ENCODE measurements at regions not wholly inside any gene's neighbourhood (a gene's known extent, or its start where the extent isn't known, plus 50 kb on each side); places are given as distances from the start of the nearest gene placed in this dataset.

DNA sequence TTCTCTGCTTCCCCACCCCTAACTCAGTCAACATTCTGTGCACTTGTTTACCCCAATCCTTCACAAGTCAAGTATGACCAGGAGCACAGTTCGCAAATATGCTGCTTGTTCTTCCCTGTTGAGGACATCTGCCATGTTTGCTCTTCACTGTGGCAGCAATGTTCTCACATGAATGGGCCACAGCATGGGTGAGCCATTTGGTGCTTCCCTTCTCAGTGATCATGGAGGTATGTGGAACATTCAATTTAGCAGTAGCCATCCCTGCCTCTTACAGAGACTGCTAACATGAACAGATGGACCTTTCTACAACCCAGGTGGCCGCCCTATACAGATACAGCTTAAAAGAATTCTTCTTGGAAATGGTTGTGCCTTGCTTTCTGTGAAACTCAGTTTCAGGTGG is 660.1 kb upstream of the SGO1 start (continued):
- no peak for TF ChIP-seq JUND (IDR thresholded peaks at IDR 0.05; ENCODE audit: low read depth, low read length)

GRCh38 chr3:20844851-20845250 is 658.8 kb upstream of the SGO1 start:
- Histone ChIP-seq H3K4me1 (ENCODE audit: control insufficient read depth, insufficient read depth, low read length) (no peaks in the 10 kb centered on the region), H3K36me3 (ENCODE audit: control insufficient read depth in 2 of 2, insufficient read depth in 2 of 2, low read length in 1 of 2) (no peaks in the 10 kb centered on the region), H3K9ac (ENCODE audit: control insufficient read depth, insufficient read depth, low read length) (no peak overlapping the region), H3K4me3 (no peak overlapping the region), H4K20me1 (ENCODE audit: control insufficient read depth, insufficient read depth) (no peaks in the 10 kb centered on the region), H3K9me3 (replicated peaks; ENCODE audit: control insufficient read depth, insufficient read depth, low read length) (no peaks in the 10 kb centered on the region), H3K27ac (ENCODE audit: control insufficient read depth, insufficient read depth) (no peak overlapping the region), H3K79me2 (ENCODE audit: control insufficient read depth, insufficient read depth, low read length) (no peaks in the 10 kb centered on the region), H3K4me2 (ENCODE audit: control insufficient read depth, insufficient read depth) (no peak overlapping the region), H3K27me3 (replicated peaks in 1 of 2; ENCODE audit: control insufficient read depth in 2 of 2, insufficient read depth in 2 of 2, low read length in 1 of 2) (no peaks in the 10 kb centered on the region), H2AFZ (ENCODE audit: control insufficient read depth, low read depth, low read length) (no peak overlapping the region)
- ChIA-PET RAD21 (ENCODE audit: unreplicated experiment) (no interaction called here), POLR2A (no interaction called here), SMC1A (ENCODE audit: uncharacterized antibody, unreplicated experiment) (no interaction called here), CTCF (interaction anchor here (1.6 kb wide), 1 partner anchor 14 kb away, joined by 4 read pairs; no protein-coding TSS in a partner anchor)
- no TSS peak for BruUV-seq (replicated peaks)
- FAIRE-seq (no peak), DNase-seq (ENCODE audit: low read depth, low spot score) (no peak), ATAC-seq (no peak)
- intact Hi-C loops (cut with micrococcal nuclease; ENCODE audit: unreplicated experiment) (no loop called here), in situ Hi-C loops (cut with MboI) (no loop called here)
- TF ChIP-seq RUNX3 (IDR thresholded peaks at IDR 0.05; ENCODE audit: low read length) (no peak), YY1 (IDR thresholded peaks at IDR 0.05; ENCODE audit: low read depth, low read length) (no peak), IKZF1 (conservative IDR thresholded peaks at IDR 0.05) (no peak), ZNF384 (IDR thresholded peaks at IDR 0.05; ENCODE audit: borderline replicate concordance, low read depth, low read length) (no peak), ZNF622 (IDR thresholded peaks at IDR 0.05) (no peak), FOS (IDR thresholded peaks at IDR 0.05; ENCODE audit: borderline replicate concordance, extremely low read depth, insufficient read length) (no peak), MAX (IDR thresholded peaks at IDR 0.05; ENCODE audit: low read depth, low read length) (no peak), FOXM1 (IDR thresholded peaks at IDR 0.05; ENCODE audit: low read depth, low read length) (no peak), ZNF207 (IDR thresholded peaks at IDR 0.05; ENCODE audit: borderline replicate concordance) (no peak), CHD1 (IDR thresholded peaks at IDR 0.05; ENCODE audit: low read depth, low read length) (no peak), TCF3 (IDR thresholded peaks at IDR 0.05; ENCODE audit: borderline replicate concordance, insufficient read depth, low read depth, low read length) (no peak), SIX5 (IDR thresholded peaks at IDR 0.05; ENCODE audit: low read depth, low read length, severe bottlenecking) (no peak), SMAD1 (IDR thresholded peaks at IDR 0.05; ENCODE audit: low read depth, partially characterized antibody) (no peak), IKZF2 (IDR thresholded peaks at IDR 0.05) (no peak)
- TF ChIP-seq, protein P1, sequence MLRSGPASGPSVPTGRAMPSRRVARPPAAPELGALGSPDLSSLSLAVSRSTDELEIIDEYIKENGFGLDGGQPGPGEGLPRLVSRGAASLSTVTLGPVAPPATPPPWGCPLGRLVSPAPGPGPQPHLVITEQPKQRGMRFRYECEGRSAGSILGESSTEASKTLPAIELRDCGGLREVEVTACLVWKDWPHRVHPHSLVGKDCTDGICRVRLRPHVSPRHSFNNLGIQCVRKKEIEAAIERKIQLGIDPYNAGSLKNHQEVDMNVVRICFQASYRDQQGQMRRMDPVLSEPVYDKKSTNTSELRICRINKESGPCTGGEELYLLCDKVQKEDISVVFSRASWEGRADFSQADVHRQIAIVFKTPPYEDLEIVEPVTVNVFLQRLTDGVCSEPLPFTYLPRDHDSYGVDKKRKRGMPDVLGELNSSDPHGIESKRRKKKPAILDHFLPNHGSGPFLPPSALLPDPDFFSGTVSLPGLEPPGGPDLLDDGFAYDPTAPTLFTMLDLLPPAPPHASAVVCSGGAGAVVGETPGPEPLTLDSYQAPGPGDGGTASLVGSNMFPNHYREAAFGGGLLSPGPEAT (IDR thresholded peaks at IDR 0.05; ENCODE audit: low read depth) = no peak
- TF ChIP-seq, protein P2, sequence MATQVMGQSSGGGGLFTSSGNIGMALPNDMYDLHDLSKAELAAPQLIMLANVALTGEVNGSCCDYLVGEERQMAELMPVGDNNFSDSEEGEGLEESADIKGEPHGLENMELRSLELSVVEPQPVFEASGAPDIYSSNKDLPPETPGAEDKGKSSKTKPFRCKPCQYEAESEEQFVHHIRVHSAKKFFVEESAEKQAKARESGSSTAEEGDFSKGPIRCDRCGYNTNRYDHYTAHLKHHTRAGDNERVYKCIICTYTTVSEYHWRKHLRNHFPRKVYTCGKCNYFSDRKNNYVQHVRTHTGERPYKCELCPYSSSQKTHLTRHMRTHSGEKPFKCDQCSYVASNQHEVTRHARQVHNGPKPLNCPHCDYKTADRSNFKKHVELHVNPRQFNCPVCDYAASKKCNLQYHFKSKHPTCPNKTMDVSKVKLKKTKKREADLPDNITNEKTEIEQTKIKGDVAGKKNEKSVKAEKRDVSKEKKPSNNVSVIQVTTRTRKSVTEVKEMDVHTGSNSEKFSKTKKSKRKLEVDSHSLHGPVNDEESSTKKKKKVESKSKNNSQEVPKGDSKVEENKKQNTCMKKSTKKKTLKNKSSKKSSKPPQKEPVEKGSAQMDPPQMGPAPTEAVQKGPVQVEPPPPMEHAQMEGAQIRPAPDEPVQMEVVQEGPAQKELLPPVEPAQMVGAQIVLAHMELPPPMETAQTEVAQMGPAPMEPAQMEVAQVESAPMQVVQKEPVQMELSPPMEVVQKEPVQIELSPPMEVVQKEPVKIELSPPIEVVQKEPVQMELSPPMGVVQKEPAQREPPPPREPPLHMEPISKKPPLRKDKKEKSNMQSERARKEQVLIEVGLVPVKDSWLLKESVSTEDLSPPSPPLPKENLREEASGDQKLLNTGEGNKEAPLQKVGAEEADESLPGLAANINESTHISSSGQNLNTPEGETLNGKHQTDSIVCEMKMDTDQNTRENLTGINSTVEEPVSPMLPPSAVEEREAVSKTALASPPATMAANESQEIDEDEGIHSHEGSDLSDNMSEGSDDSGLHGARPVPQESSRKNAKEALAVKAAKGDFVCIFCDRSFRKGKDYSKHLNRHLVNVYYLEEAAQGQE (IDR thresholded peaks at IDR 0.05; ENCODE audit: low read depth, low read length) = no peak
- WGBS (ENCODE audit: insufficient coverage, insufficient replicate concordance, low lambda C conversion rate, missing lambda C conversion rate) = 9% methylated on average over 5 of the region's 5 CpGs
